VCaP (cell line): ENCODE measurements at regions not wholly inside any gene's neighbourhood (a gene's known extent, or its start where the extent isn't known, plus 50 kb on each side); places are given as distances from the start of the nearest gene placed in this dataset.
A peak's percentile ranks its signal among the peaks of the same experiment; 100 is the strongest.

Source experiments
- H3K27ac ChIP-seq: fragments of 450-650 bp; 2 replicates; pipeline ENCODE4 v1.5.1; 2017
- TF ChIP-seq, protein P1 (sequence below): fragments of 450-650 bp; conservative IDR thresholded peaks from 2 replicates; pipeline ENCODE4 v1.5.1; 2017; ENCODE audit warnings: mild to moderate bottlenecking, moderate library complexity

GRCh38 chr5:97420646-97421045 is 237.6 kb upstream of the RIOK2 start:
- TF ChIP-seq, protein P1, sequence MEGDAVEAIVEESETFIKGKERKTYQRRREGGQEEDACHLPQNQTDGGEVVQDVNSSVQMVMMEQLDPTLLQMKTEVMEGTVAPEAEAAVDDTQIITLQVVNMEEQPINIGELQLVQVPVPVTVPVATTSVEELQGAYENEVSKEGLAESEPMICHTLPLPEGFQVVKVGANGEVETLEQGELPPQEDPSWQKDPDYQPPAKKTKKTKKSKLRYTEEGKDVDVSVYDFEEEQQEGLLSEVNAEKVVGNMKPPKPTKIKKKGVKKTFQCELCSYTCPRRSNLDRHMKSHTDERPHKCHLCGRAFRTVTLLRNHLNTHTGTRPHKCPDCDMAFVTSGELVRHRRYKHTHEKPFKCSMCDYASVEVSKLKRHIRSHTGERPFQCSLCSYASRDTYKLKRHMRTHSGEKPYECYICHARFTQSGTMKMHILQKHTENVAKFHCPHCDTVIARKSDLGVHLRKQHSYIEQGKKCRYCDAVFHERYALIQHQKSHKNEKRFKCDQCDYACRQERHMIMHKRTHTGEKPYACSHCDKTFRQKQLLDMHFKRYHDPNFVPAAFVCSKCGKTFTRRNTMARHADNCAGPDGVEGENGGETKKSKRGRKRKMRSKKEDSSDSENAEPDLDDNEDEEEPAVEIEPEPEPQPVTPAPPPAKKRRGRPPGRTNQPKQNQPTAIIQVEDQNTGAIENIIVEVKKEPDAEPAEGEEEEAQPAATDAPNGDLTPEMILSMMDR: no peak
- H3K27ac ChIP-seq: no peak overlapping the region

GRCh38 chr5:97422678-97423077 is 239.6 kb upstream of the RIOK2 start:
- TF ChIP-seq, protein P1: no peak
- H3K27ac ChIP-seq: no peak overlapping the region

DNA sequence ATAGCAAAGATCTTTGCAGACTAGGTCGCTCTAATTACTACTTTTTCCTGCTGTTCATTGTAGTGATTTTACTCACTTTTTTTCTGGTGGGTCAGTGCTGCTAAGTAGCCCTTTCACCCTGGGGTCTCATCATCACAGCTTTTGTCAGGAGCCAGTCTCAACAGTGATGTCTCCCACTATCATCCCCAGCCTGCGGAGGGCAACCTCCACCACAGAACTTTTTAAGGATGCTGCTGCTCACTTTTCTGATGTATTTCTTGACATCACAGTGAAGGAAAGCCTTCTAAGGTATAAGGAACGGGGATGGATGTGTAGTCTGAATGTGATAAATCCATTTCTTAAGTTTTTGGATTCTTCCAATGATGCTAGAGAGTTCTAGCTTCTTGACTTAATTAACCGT is 242.5 kb upstream of the RIOK2 start:
- no peak overlapping the region for H3K27ac ChIP-seq
- TF ChIP-seq, protein P1: peak; percentile 81

- H3K27ac ChIP-seq: no peak overlapping the region
- TF ChIP-seq, protein P1: no peak
Observed at GRCh38 chr5:97427235-97427634, 244.2 kb upstream of the RIOK2 start.

- TF ChIP-seq, protein P1: no peak
- no peak overlapping the region; the same call in 1 of the 2 replicates for H3K27ac ChIP-seq
Observed at GRCh38 chr5:97434021-97434420, 251.0 kb upstream of the RIOK2 start.

DNA sequence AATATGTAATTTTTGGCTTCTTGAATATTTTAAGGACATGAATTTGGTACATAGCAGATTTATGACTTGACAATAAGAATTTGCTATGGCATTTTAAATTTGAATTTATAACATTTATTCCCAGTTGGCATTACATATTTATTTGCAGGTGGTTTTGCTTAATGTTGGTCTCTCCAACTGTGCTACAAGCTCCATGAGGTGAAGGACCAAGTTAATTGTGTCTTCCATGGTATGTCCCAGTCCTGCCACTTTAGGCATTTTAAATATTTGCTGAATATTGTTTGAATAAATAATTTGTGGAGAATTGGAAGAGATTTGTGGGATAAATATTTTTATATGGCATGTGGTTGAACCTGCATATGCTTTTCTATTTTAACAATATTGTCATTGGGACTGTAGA is 253.4 kb upstream of the RIOK2 start:
- no peak overlapping the region for H3K27ac ChIP-seq
- TF ChIP-seq, protein P1: no peak

- TF ChIP-seq, protein P1: no peak
- no peak overlapping the region for H3K27ac ChIP-seq
Observed at GRCh38 chr5:97443740-97444139, 260.7 kb upstream of the RIOK2 start.

DNA sequence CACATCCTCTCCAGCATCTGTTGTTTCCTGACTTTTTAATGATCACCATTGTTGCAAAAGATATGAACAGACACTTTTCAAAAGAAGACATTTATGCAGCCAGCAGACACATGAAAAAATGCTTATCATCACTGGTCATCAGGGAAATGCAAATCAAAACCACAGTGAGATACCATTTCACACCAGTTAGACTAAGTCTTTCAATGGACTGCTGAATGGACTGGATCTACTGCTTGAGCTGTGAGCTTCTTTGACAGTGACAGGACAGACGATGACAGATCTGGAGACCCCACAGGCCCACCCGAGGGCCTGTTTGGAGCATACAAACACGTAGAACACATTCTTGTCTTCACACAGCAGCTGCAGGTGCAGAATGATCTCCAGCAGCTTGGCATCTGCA is 266.1 kb upstream of the RIOK2 start:
- H3K27ac ChIP-seq: no peak overlapping the region
- TF ChIP-seq, protein P1: no peak
